GM12864 (cell line): ENCODE measurements at regions not wholly inside any gene's neighbourhood (a gene's known extent, or its start where the extent isn't known, plus 50 kb on each side); places are given as distances from the start of the nearest gene placed in this dataset.
A peak's percentile ranks its signal among the peaks of the same experiment; 100 is the strongest.
"Not testable (repeated sequence)": the region's sequence is repeated elsewhere in the genome, so short reads cannot be mapped to it uniquely, and the experiment has no call there.

Experiments
- DNase-seq: peaks from one replicate; pipeline ENCODE4 v3.0.0-alpha.2; 2011; ENCODE audit warnings: low read depth
- H3K4me3 ChIP-seq: 2 replicates; pipeline ENCODE4 v1.5.1; 2011; ENCODE audit warnings: mild to moderate bottlenecking, low read depth, low read length, control low read depth
- CTCF ChIP-seq: IDR thresholded peaks from 2 replicates; pipeline ENCODE4 v1.5.1; 2011; ENCODE audit warnings: low read depth, mild to moderate bottlenecking, moderate library complexity, low read length, control low read depth, inconsistent platforms; ENCODE audit errors: missing control alignments

- TF ChIP-seq CTCF, result no peak
- H3K4me3 ChIP-seq, result no peak overlapping the region
- no peak for DNase-seq
These were observed 149.8 kb downstream of the EFNB1 start for GRCh38 chrX:68978655-68979054.

DNA sequence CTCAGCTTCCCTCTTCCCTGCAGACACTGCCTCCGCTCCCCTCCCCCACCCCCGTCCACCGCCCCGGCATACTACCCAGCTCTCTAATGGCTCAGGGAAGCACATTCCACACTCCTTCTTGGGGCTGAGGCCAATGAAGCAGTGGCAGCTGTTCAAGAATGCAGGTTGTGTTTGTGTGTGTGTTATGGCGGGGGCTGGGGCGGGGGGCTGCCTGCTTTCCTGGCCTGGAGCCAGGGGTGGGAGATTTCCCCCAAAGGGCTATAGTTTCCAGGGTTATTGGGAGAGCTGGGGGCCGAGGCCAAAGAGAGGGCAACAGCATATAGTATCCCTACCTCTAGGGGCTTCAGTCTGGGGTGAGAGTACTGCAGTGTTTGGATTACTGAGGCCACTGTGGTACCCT is 149.4 kb downstream of the EFNB1 start:
- TF ChIP-seq CTCF, result no peak
- no peak overlapping the region for H3K4me3 ChIP-seq
- DNase-seq, result no peak

- no peak for TF ChIP-seq CTCF
- no peak for DNase-seq
- H3K4me3 ChIP-seq, result no peak overlapping the region
These were observed 124.5 kb downstream of the EFNB1 start for GRCh38 chrX:68953331-68953730.

- DNase-seq, H3K4me3 ChIP-seq: not testable (repeated sequence)
These were observed 123.3 kb downstream of the EFNB1 start for GRCh38 chrX:68951942-68952619.

DNA sequence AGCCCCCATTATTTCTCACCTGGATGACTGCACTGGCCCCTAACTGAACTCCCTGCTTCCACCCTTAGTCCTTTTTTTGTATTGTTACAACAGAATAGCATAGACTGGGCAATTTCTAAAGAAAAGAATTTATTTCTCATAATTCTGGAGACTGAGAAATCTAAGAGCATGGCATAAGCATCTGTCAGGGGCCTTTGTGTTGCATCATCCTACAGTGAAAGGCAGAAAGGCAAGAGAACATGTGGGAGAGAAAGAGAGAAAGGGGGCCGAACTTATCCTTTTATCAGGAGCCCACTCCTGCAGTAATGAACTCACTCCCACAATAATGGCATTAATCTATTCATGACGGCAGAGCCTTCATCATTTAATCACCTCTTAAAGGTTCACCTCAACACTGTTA is 122.1 kb downstream of the EFNB1 start:
- no peak overlapping the region for H3K4me3 ChIP-seq
- DNase-seq, result no peak
- TF ChIP-seq CTCF, result no peak

DNA sequence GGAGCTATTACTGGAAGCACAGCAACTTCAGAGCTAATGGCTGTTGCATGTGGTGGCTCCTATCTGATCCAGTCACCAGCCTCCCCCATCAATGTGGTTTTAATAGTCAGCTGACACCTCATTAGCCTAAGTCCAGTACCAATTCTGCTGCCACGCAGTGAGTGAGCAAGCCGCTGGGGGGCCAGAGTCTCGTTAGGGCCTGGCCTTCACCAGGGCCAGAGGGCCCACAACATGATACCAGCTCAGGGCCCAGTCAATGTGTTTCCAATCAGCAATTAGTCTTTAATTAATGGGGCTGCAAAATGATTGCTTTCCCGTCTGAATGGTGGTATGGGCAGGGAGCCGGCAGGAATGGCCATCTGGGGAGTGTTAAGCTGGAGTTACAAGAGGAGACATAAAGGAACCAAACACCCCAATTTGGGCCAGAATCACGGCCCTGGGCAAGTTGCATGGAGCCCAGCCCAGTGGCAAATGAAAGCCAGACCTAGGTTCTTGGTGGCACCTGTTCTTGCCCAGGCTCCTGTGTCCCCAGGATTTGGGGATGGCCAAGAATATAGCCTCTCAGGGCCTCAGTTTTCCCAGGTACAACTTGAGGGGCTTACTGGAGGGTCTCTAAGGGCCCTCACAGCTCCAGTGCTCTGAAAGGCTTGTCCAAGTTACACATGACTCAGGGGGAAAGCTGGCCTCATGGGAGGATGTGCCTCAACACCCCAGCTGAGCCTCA is 119.2 kb downstream of the EFNB1 start:
- no peak for TF ChIP-seq CTCF
- no peak overlapping the region for H3K4me3 ChIP-seq
- no peak for DNase-seq

DNA sequence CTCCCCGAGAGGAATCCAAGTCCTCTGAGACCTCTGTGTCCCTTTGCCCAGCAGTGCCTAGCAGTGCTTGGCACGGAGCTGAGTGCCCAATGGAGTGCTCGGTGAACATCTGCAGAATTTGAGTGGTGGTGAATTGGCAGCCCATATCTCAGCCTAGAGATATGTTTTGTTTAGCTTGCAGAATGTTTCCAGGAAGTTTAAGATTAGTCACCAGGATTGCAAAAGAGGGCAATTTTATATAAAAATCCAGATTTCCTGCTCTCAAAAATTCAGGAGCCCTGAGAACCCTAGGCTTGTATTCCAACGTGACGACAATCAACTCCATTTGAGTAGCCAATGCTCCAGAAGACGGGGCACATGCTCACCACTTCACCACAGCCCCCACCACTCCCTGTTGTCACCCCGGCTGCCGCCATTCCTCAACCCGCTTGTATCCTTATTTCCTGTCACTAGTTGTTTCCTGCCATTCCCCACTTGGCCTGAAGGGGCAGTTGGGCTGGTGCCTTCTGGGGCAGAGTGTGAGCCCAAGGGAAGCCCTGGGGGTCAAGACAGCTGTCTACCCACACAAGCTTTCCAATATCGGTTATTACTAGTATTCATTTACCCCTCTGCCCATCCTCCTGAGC is 116.9 kb downstream of the EFNB1 start:
- peak; percentile 50 for TF ChIP-seq CTCF
- no peak for DNase-seq
- no peak overlapping the region for H3K4me3 ChIP-seq
